SU-DHL-6 (cell line): ENCODE measurements at regions not wholly inside any gene's neighbourhood (a gene's known extent, or its start where the extent isn't known, plus 50 kb on each side); places are given as distances from the start of the nearest gene placed in this dataset.

Experiments used
- H2AFZ ChIP-seq: fragments of 200-600 bp; sonication (generic); 2 replicates; pipeline ENCODE4 v1.6.1; 2014; ENCODE audit warnings: low read depth, mild to moderate bottlenecking, moderate library complexity, mixed read lengths, antibody characterized with exemption, low read length; ENCODE audit not compliant: severe bottlenecking
- H3F3A ChIP-seq: fragments of 200-600 bp; shearing (Covaris generic); 2 replicates; pipeline ENCODE4 v1.6.0; 2016; ENCODE audit warnings: antibody characterized with exemption, mild to moderate bottlenecking; ENCODE audit not compliant: insufficient read depth
- H3K27ac ChIP-seq: fragments of 200-600 bp; sonication (generic); 2 replicates; pipeline ENCODE4 v1.5.1; 2016; ENCODE audit warnings: low read depth, mild to moderate bottlenecking, low read length, moderate library complexity, mixed read lengths
- H3K27me3 ChIP-seq: fragments of 200-600 bp; sonication (generic), shearing (Covaris generic); 2 replicates; pipeline ENCODE4 v1.6.0; 2014; ENCODE audit warnings: mild to moderate bottlenecking, low read length
- H3K36me3 ChIP-seq: fragments of 200-600 bp; sonication (generic); 2 replicates; pipeline ENCODE4 v1.6.1; 2014; ENCODE audit warnings: mild to moderate bottlenecking, low read length, mixed read lengths
- H3K4me2 ChIP-seq: fragments of 300-600, 200-600 bp; shearing (Covaris generic), sonication (generic); 2 replicates; pipeline ENCODE4 v1.6.0; 2014; ENCODE audit warnings: low read length, low read depth, mild to moderate bottlenecking; ENCODE audit not compliant: poor library complexity, severe bottlenecking
- H3K4me3 ChIP-seq: fragments of 200-600 bp; sonication (generic); 2 replicates; pipeline ENCODE4 v1.5.1; 2014; ENCODE audit warnings: antibody characterized with exemption, low read length, mild to moderate bottlenecking, mixed read lengths; ENCODE audit not compliant: insufficient read depth, poor library complexity, severe bottlenecking
- H3K79me2 ChIP-seq: fragments of 200-600 bp; sonication (generic); 2 replicates; pipeline ENCODE4 v1.6.1; 2014; ENCODE audit warnings: mild to moderate bottlenecking, low read length, moderate library complexity; ENCODE audit not compliant: insufficient read depth
- H3K9ac ChIP-seq: fragments of 200-600 bp; sonication (generic); 2 replicates; pipeline ENCODE4 v1.7.0; 2014; ENCODE audit warnings: mild to moderate bottlenecking, low read length
- H3K9me2 ChIP-seq: fragments of 200-600 bp; sonication (generic); replicated peaks from 2 replicates; pipeline ENCODE4 v1.6.1; 2014; ENCODE audit warnings: low read length; ENCODE audit not compliant: insufficient read depth
- H3K9me3 ChIP-seq: fragments of 200-600 bp; sonication (generic); 2 replicates; pipeline ENCODE4 v1.6.1; 2014; ENCODE audit warnings: low read length, mixed read lengths; ENCODE audit not compliant: insufficient read depth
- H4K20me1 ChIP-seq: fragments of 200-600 bp; sonication (generic); 2 replicates; pipeline ENCODE4 v1.6.1; 2014; ENCODE audit warnings: low read depth, mild to moderate bottlenecking, antibody characterized with exemption, low read length, moderate library complexity, mixed read lengths
- EZH2phosphoT487 ChIP-seq: fragments of 200-600 bp; sonication (generic), shearing (Covaris generic); conservative IDR thresholded peaks from 2 replicates; pipeline ENCODE4 v1.6.1; 2018; ENCODE audit warnings: mild to moderate bottlenecking, antibody characterized with exemption, low read length, moderate library complexity, mixed read lengths
- TF ChIP-seq, protein P1 (sequence below): fragments of 200-600 bp; sonication (generic); IDR thresholded peaks from one replicate; pipeline ENCODE4 v1.5.1; 2017; ENCODE audit warnings: antibody characterized with exemption, mild to moderate bottlenecking, low read length, moderate library complexity; ENCODE audit not compliant: insufficient read depth, poor library complexity, severe bottlenecking

DNA sequence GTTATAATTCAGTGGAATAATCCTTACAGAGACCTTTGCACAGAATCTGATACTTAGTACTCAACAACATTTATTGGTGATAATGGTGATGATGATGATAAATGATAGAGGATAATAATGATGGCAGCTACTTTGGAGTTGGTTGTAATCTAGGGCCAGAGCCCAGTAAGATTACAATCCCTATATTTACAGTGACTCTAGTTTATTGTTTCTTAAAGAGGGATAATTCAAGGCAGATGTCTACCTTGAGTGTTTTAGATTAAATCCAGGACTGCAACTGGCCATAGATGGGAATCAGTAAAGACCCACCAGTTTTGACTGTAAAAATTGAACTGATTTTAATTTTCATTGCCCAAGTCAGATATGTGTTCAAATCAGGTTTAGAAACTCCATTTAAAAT is 813.9 kb upstream of the CNTNAP5 start:
- Histone ChIP-seq H3K79me2 (no peaks in the 10 kb centered on the region), H3K27me3 (no peaks in the 10 kb centered on the region)

GRCh38 chr2:123245156-123245555 is 779.9 kb upstream of the CNTNAP5 start:
- Histone ChIP-seq H3K27ac (no peak overlapping the region), H4K20me1 (no peaks in the 10 kb centered on the region), H3K9ac (no peak overlapping the region), H3K4me3 (no peak overlapping the region), H3K9me3 (no peaks in the 10 kb centered on the region), H2AFZ (no peak overlapping the region), H3F3A (no peaks in the 10 kb centered on the region), H3K79me2 (no peaks in the 10 kb centered on the region), H3K9me2 (no peaks in the 10 kb centered on the region), H3K36me3 (no peaks in the 10 kb centered on the region), H3K27me3 (no peaks in the 10 kb centered on the region), H3K4me2 (no peak overlapping the region)
- TF ChIP-seq, protein P1, sequence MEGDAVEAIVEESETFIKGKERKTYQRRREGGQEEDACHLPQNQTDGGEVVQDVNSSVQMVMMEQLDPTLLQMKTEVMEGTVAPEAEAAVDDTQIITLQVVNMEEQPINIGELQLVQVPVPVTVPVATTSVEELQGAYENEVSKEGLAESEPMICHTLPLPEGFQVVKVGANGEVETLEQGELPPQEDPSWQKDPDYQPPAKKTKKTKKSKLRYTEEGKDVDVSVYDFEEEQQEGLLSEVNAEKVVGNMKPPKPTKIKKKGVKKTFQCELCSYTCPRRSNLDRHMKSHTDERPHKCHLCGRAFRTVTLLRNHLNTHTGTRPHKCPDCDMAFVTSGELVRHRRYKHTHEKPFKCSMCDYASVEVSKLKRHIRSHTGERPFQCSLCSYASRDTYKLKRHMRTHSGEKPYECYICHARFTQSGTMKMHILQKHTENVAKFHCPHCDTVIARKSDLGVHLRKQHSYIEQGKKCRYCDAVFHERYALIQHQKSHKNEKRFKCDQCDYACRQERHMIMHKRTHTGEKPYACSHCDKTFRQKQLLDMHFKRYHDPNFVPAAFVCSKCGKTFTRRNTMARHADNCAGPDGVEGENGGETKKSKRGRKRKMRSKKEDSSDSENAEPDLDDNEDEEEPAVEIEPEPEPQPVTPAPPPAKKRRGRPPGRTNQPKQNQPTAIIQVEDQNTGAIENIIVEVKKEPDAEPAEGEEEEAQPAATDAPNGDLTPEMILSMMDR = no peak
- TF ChIP-seq EZH2phosphoT487 = no peak

More for the DNA sequence above, 813.9 kb upstream of the CNTNAP5 start:
- Histone ChIP-seq H3K36me3 (no peaks in the 10 kb centered on the region), H3K9me2 (no peaks in the 10 kb centered on the region; the same call in 1 of the 2 replicates), H2AFZ (no peak overlapping the region), H3K4me3 (no peak overlapping the region), H3K27ac (no peak overlapping the region), H3F3A (no peaks in the 10 kb centered on the region), H3K9ac (no peak overlapping the region), H3K9me3 (no peaks in the 10 kb centered on the region), H3K4me2 (no peak overlapping the region), H4K20me1 (no peaks in the 10 kb centered on the region)
- TF ChIP-seq, protein P1 = no peak
- no peak for TF ChIP-seq EZH2phosphoT487

- H4K20me1 ChIP-seq = no peaks in the 10 kb centered on the region
- no peaks in the 10 kb centered on the region for H3K79me2 ChIP-seq
- no peaks in the 10 kb centered on the region for H3K36me3 ChIP-seq
- H3F3A ChIP-seq = no peaks in the 10 kb centered on the region
- H3K9me3 ChIP-seq = no peaks in the 10 kb centered on the region
- TF ChIP-seq, protein P1 = no peak
- TF ChIP-seq EZH2phosphoT487 = no peak
- H3K27me3 ChIP-seq = no peaks in the 10 kb centered on the region
- no peak overlapping the region for H3K4me2 ChIP-seq
- H2AFZ ChIP-seq = no peak overlapping the region
- H3K27ac ChIP-seq = no peak overlapping the region
- H3K9ac ChIP-seq = no peak overlapping the region
- H3K4me3 ChIP-seq = no peak overlapping the region
- H3K9me2 ChIP-seq = no peaks in the 10 kb centered on the region
Measured at GRCh38 chr2:123258877-123259539, 766.1 kb upstream of the CNTNAP5 start.
